Heart left ventricle (tissue), 13 donors: ENCODE measurements at regions not wholly inside any gene's neighbourhood (a gene's known extent, or its start where the extent isn't known, plus 50 kb on each side); places are given as distances from the start of the nearest gene placed in this dataset.

ENCODE experiments used
- CTCF ChIP-seq, 12 donors: fragments of 200-600 bp; sonication (generic) in 4 of 12; IDR thresholded peaks; one replicate each; pipeline versions ENCODE4 v1.5.0 to v1.8.0; 2018 to 2022; ENCODE audit warnings: antibody characterized with exemption in 12 of 12, mild to moderate bottlenecking in 5 of 12
- POLR2A ChIP-seq, 2 donors: fragments of 450-650 bp; IDR thresholded peaks; one replicate each; pipeline ENCODE4 v1.6.1; 2017; ENCODE audit warnings: antibody characterized with exemption in 2 of 2, mild to moderate bottlenecking in 2 of 2, moderate library complexity in 2 of 2
- donor health status: ischemic (EF 13 %, LVEDD 7.1; RV severe dilation, severe dysfunction).
- donor health status: DM: no; HTN: yes; CAD: no.
- donor health status: DM: no; HTN: no; CAD: no.
- donor health status: ischemic (EF 25% LVEDD 6.9; RV normal size, moderate dysfunction).
- donor health status: ischemic (EF 25% LVEDD 5.7; RV mildly dilated, moderate dysfunction).
- donor health status: ischemic (EF 35%, LVEDD 5.7; RV mildly dilated, moderate dysfunction).
- donor health status: nonischemic (EF 11% LVEDD 7.7; RV severe dilation, severe dysfunction).
- donor health status: DM: yes; HTN: yes; CAD: no.
- donor health status: PGD.
- donor health status: ischemic (EF 29% LVEDD 5.4; RV normal size, mild dysfunction).
- donor health status: nonischemic (EF 23%, LVEDD 6.1; RV moderate dilation, normal function).

- TF ChIP-seq CTCF (IDR thresholded peaks at IDR 0.05) = no peak
- TF ChIP-seq POLR2A (IDR thresholded peaks at IDR 0.05) = no peak
Measured at GRCh38 chr4:55251342-55251741, 94.7 kb upstream of the SRD5A3 start.
